Thyroid gland (tissue), 4 donors: ENCODE measurements at regions not wholly inside any gene's neighbourhood (a gene's known extent, or its start where the extent isn't known, plus 50 kb on each side); places are given as distances from the start of the nearest gene placed in this dataset.

ENCODE experiments used
- DNase-seq, 2 donors: peaks; one replicate each; pipeline ENCODE4 v3.0.0-alpha.2; 2019
- H3K27ac ChIP-seq, 3 donors: fragments of 200-600 bp; sonication (generic); 1 replicate in 2 of 3; 2 replicates in 1 of 3; pipeline ENCODE4 v1.5.1; 2016 to 2019; ENCODE audit warnings: mild to moderate bottlenecking in 1 of 3, moderate library complexity in 1 of 3
- H3K27me3 ChIP-seq: fragments of 200-600 bp; sonication (generic); one replicate; pipeline ENCODE4 v1.5.1; 2019
- H3K36me3 ChIP-seq, 2 donors: fragments of 200-600 bp; sonication (generic); one replicate each; pipeline ENCODE4 v1.5.1; 2016 to 2019
- H3K4me1 ChIP-seq, 2 donors: fragments of 200-600 bp; sonication (generic); one replicate each; pipeline ENCODE4 v1.5.1; 2017 to 2019
- H3K4me3 ChIP-seq, 3 donors: fragments of 200-600 bp; sonication (generic); replicated peaks in 1 of 3; 1 replicate in 2 of 3; 2 replicates in 1 of 3; pipeline ENCODE4 v1.5.1; 2016; ENCODE audit warnings: mild to moderate bottlenecking in 1 of 3
- H3K9me3 ChIP-seq: fragments of 200-600 bp; sonication (generic); one replicate; pipeline ENCODE4 v1.5.1; 2017
- CTCF ChIP-seq, 6 experiments: fragments of 200-600 bp in 3 of 6; fragments of 450-650 bp in 3 of 6; sonication (generic) in 3 of 6; IDR thresholded peaks; one replicate each; pipeline ENCODE4 v1.5.1; 2016 to 2019; ENCODE audit warnings: antibody characterized with exemption in 6 of 6, mild to moderate bottlenecking in 2 of 6, inconsistent platforms in 1 of 6, moderate library complexity in 1 of 6
- POLR2A ChIP-seq, 2 donors: fragments of 450-650 bp; IDR thresholded peaks; one replicate each; pipeline ENCODE4 v1.6.1; 2017; ENCODE audit warnings: antibody characterized with exemption in 2 of 2, mild to moderate bottlenecking in 2 of 2, moderate library complexity in 1 of 2
- WGBS, 2 donors: methylation state at CpG; one replicate each; pipeline ENCODE4 v1.1.5; 2017; 5-methylcytosine and 5-hydroxymethylcytosine counted together
- intact Hi-C: fragments of 100-400 bp; cut with DNase I; formaldehyde crosslinking; loops from one replicate; pipeline ENCODE4 v1.15.1; 2023

GRCh38 chr6:65997539-65997938 lies 290.5 kb upstream of the EYS start:
- no peak overlapping the region for H3K4me3 ChIP-seq
- no peaks in the 10 kb centered on the region for H3K9me3 ChIP-seq
- intact Hi-C loops, result no loop called here
- DNase-seq, result no peak
- H3K4me1 ChIP-seq, result no peaks in the 10 kb centered on the region
- H3K36me3 ChIP-seq, result no peaks in the 10 kb centered on the region
- 70 to 78% methylated on average over 1 of the region's 1 CpG for WGBS, 2 donors
- no peak for TF ChIP-seq POLR2A (IDR thresholded peaks at IDR 0.05)
- TF ChIP-seq CTCF (IDR thresholded peaks at IDR 0.05), result no peak
- no peak overlapping the region for H3K27ac ChIP-seq
- no peaks in the 10 kb centered on the region for H3K27me3 ChIP-seq

DNA sequence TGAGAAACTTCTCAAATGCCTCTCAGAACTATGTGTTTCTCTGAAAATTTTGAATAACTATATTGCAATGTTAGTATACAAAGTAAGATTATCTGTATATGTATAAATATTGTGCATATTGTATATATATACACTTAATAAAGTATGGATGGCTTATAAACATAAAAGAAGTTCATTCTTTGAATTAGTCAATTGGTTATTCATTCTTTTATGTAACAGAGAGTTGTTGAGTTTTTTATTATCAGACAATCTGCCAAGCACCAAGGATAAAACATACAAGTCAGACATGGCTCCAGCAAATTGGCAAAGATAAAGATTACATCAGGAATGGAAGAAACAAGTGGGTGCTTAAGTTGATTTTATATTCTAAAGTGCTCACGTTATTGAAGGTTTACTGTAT lies 289.1 kb upstream of the EYS start:
- TF ChIP-seq CTCF (IDR thresholded peaks at IDR 0.05) (no peak), POLR2A (IDR thresholded peaks at IDR 0.05) (no peak)
- no peak for DNase-seq
- H3K27me3 ChIP-seq, result no peaks in the 10 kb centered on the region
- no peaks in the 10 kb centered on the region for H3K9me3 ChIP-seq
- 64 to 69% methylated on average over 1 of the region's 1 CpG for WGBS, 2 donors
- H3K4me1 ChIP-seq, result no peaks in the 10 kb centered on the region
- H3K36me3 ChIP-seq, result no peaks in the 10 kb centered on the region
- H3K27ac ChIP-seq, result no peak overlapping the region
- no peak overlapping the region for H3K4me3 ChIP-seq
- intact Hi-C loops, result no loop called here

DNA sequence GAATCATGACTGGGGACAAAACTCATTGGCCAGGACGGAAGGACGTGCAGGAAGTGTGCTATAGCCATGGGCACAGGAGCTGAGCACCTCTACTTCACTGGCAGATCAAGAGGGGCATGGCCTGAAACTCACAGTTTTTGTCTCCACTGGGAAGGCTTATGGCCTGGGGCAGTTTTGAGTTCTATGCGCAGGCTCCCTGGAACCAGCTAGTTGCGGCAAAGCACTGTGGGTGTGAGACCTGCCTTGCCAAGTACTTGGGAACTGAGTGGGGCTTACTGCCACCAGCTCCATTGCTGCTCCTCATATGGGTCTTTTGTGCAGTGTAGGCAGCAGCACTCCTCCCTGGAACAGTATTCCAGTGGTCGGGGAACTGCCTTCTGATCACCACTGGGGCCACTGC lies 282.6 kb upstream of the EYS start:
- H3K4me1 ChIP-seq, result no peaks in the 10 kb centered on the region
- 97 to 100% methylated on average over 2 to 4 of the region's 5 CpGs for WGBS, 2 donors
- H3K9me3 ChIP-seq, result no peaks in the 10 kb centered on the region
- no peaks in the 10 kb centered on the region for H3K36me3 ChIP-seq
- TF ChIP-seq CTCF (IDR thresholded peaks at IDR 0.05), result no peak
- TF ChIP-seq POLR2A (IDR thresholded peaks at IDR 0.05), result no peak
- H3K27me3 ChIP-seq, result no peaks in the 10 kb centered on the region
- H3K27ac ChIP-seq, result no peak overlapping the region
- intact Hi-C loops, result no loop called here
- no peak for DNase-seq
- no peak overlapping the region for H3K4me3 ChIP-seq

GRCh38 chr6:65988006-65988405 lies 281.0 kb upstream of the EYS start:
- 72 to 74% methylated on average over 1 of the region's 1 CpG for WGBS, 2 donors
- intact Hi-C loops, result no loop called here
- Histone ChIP-seq H3K4me3 (no peak overlapping the region), H3K36me3 (no peaks in the 10 kb centered on the region), H3K27me3 (no peaks in the 10 kb centered on the region), H3K4me1 (no peaks in the 10 kb centered on the region), H3K27ac (no peak overlapping the region), H3K9me3 (no peaks in the 10 kb centered on the region)
- no peak for TF ChIP-seq POLR2A (IDR thresholded peaks at IDR 0.05)
- TF ChIP-seq CTCF (IDR thresholded peaks at IDR 0.05), result no peak
- DNase-seq, result no peak

DNA sequence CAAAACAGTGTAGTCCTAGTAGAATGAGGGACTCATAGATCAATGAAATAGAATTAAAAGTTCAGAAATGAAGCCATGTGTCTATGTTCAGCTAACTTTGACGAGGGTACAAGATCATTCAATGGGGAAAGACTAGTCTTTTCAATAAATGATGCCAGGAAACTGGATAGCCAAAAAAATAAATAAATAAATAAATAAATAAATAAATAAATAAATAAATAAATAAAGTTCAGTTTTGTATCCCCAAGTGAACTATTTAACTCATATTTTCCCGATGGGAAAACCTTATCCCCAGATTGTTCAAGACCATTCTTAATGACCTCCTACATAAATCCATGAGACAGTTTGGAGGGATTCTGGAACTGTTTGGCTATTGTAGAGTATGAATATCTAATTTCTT lies 277.1 kb upstream of the EYS start:
- TF ChIP-seq CTCF (IDR thresholded peaks at IDR 0.05), result no peak
- no peak for TF ChIP-seq POLR2A (IDR thresholded peaks at IDR 0.05)
- intact Hi-C loops, result no loop called here
- H3K9me3 ChIP-seq, result no peaks in the 10 kb centered on the region
- no peak overlapping the region for H3K4me3 ChIP-seq
- DNase-seq, result no peak
- H3K36me3 ChIP-seq, result no peaks in the 10 kb centered on the region
- no peaks in the 10 kb centered on the region for H3K27me3 ChIP-seq
- whole genome bisulfite sequencing, 2 donors, result 91 to 94% methylated on average over 2 of the region's 2 CpGs
- no peaks in the 10 kb centered on the region for H3K4me1 ChIP-seq
- H3K27ac ChIP-seq, result no peak overlapping the region
